ENCODE measurements at regions not wholly inside any gene's neighbourhood (a gene's known extent, or its start where the extent isn't known, plus 50 kb on each side); places are given as distances from the start of the nearest gene placed in this dataset.

- Histone ChIP-seq H3K9ac (ENCODE audit: low read depth in 2 of 2, low read length in 2 of 2) (no peak overlapping the region), H3K36me3 (no peaks in the 10 kb centered on the region), H3K4me1 (no peaks in the 10 kb centered on the region), H3K4me3 (no peak overlapping the region), H3K27me3 (no peaks in the 10 kb centered on the region), H3K9me3 (no peaks in the 10 kb centered on the region), H3K27ac (no peak overlapping the region)
- intact Hi-C loops (cut with DNase I) = no loop called here
- TF ChIP-seq CTCF (IDR thresholded peaks at IDR 0.05) = no peak
- no peak for DNase-seq
Measured at GRCh38 chr2:226600184-226600583, 199.4 kb downstream of the IRS1 start.

- H3K9ac ChIP-seq (ENCODE audit: low read depth in 2 of 2, low read length in 2 of 2) = no peak overlapping the region
- H3K36me3 ChIP-seq = no peaks in the 10 kb centered on the region
- no peaks in the 10 kb centered on the region for H3K4me1 ChIP-seq
- no peak for TF ChIP-seq CTCF (IDR thresholded peaks at IDR 0.05)
- H3K4me3 ChIP-seq = no peak overlapping the region
- no peaks in the 10 kb centered on the region for H3K27me3 ChIP-seq
- no peak for DNase-seq
- no peaks in the 10 kb centered on the region for H3K9me3 ChIP-seq
- intact Hi-C loops (cut with DNase I) = no loop called here
- no peak overlapping the region for H3K27ac ChIP-seq
Measured at GRCh38 chr2:226589043-226589442, 210.6 kb downstream of the IRS1 start.

GRCh38 chr2:226585130-226585561 is 214.5 kb downstream of the IRS1 start:
- no peak for TF ChIP-seq CTCF (IDR thresholded peaks at IDR 0.05)
- no peak overlapping the region for H3K27ac ChIP-seq
- H3K9ac ChIP-seq (ENCODE audit: low read depth in 2 of 2, low read length in 2 of 2) = no peak overlapping the region
- no peaks in the 10 kb centered on the region for H3K9me3 ChIP-seq
- H3K4me3 ChIP-seq = no peak overlapping the region
- no peaks in the 10 kb centered on the region for H3K4me1 ChIP-seq
- DNase-seq = no peak
- no peaks in the 10 kb centered on the region for H3K36me3 ChIP-seq
- intact Hi-C loops (cut with DNase I) = no loop called here
- H3K27me3 ChIP-seq = no peaks in the 10 kb centered on the region

- no peak for TF ChIP-seq CTCF (IDR thresholded peaks at IDR 0.05)
- no peak overlapping the region for H3K27ac ChIP-seq
- no peak overlapping the region for H3K9ac ChIP-seq (ENCODE audit: low read depth in 2 of 2, low read length in 2 of 2)
- no peaks in the 10 kb centered on the region for H3K36me3 ChIP-seq
- H3K4me3 ChIP-seq = no peak overlapping the region
- H3K4me1 ChIP-seq = no peaks in the 10 kb centered on the region
- intact Hi-C loops (cut with DNase I) = no loop called here
- no peak for DNase-seq
- no peaks in the 10 kb centered on the region for H3K27me3 ChIP-seq
- no peaks in the 10 kb centered on the region for H3K9me3 ChIP-seq
Measured at GRCh38 chr2:226584518-226585055, 215.0 kb downstream of the IRS1 start.

- TF ChIP-seq CTCF (IDR thresholded peaks at IDR 0.05) = no peak
- Histone ChIP-seq H3K4me3 (no peak overlapping the region), H3K27ac (no peak overlapping the region), H3K9me3 (no peaks in the 10 kb centered on the region), H3K27me3 (no peaks in the 10 kb centered on the region), H3K9ac (ENCODE audit: low read depth in 2 of 2, low read length in 2 of 2) (no peak overlapping the region), H3K4me1 (no peaks in the 10 kb centered on the region), H3K36me3 (no peaks in the 10 kb centered on the region)
- intact Hi-C loops (cut with DNase I) = no loop called here
- DNase-seq = no peak
Measured at GRCh38 chr2:226583715-226584114, 215.9 kb downstream of the IRS1 start.
